ENCODE measurements at regions not wholly inside any gene's neighbourhood (a gene's known extent, or its start where the extent isn't known, plus 50 kb on each side); places are given as distances from the start of the nearest gene placed in this dataset.

DNA sequence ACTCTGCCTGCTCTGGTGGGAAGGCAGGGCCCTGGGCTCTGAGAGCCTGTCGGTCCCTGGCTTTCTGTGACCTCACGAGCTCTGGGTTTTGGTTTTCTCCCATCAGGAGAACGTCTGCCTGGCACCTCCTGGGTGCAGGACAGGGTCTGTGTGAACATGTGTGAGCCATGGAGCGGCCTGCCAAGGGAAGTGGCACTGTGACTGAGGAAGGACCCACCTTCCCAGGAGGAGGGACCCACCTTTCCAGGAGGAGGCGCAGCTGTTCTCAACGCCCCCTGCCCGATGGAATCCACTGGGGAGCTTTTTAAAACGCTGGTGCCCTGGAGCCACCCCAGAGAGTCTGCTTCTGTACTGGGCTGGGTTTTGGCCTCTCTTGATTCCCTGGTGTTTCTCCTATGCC lies 168.7 kb downstream of the GLI2 start:
- TF ChIP-seq, protein P1, sequence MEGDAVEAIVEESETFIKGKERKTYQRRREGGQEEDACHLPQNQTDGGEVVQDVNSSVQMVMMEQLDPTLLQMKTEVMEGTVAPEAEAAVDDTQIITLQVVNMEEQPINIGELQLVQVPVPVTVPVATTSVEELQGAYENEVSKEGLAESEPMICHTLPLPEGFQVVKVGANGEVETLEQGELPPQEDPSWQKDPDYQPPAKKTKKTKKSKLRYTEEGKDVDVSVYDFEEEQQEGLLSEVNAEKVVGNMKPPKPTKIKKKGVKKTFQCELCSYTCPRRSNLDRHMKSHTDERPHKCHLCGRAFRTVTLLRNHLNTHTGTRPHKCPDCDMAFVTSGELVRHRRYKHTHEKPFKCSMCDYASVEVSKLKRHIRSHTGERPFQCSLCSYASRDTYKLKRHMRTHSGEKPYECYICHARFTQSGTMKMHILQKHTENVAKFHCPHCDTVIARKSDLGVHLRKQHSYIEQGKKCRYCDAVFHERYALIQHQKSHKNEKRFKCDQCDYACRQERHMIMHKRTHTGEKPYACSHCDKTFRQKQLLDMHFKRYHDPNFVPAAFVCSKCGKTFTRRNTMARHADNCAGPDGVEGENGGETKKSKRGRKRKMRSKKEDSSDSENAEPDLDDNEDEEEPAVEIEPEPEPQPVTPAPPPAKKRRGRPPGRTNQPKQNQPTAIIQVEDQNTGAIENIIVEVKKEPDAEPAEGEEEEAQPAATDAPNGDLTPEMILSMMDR (conservative IDR thresholded peaks at IDR 0.05), result no peak
- TF ChIP-seq ZFX (IDR thresholded peaks at IDR 0.05), result no peak

Data from C4-2B (cell line).